Osteoblast (primary cell): ENCODE measurements at regions not wholly inside any gene's neighbourhood (a gene's known extent, or its start where the extent isn't known, plus 50 kb on each side); places are given as distances from the start of the nearest gene placed in this dataset.

Source experiments
- DNase-seq: peaks from one replicate; pipeline ENCODE4 v3.0.0; 2011; ENCODE audit warnings: low spot score, mixed read lengths; ENCODE audit not compliant: insufficient read length; ENCODE audit errors: missing footprints
- H2AFZ ChIP-seq: 2 replicates; pipeline ENCODE4 v1.6.0; 2011; ENCODE audit warnings: mild to moderate bottlenecking, low read length
- H3K27ac ChIP-seq: 2 replicates; pipeline ENCODE4 v1.5.1; 2011; ENCODE audit warnings: mild to moderate bottlenecking, low read depth, low read length, moderate library complexity
- H3K27me3 ChIP-seq: 2 replicates; pipeline ENCODE4 v1.6.0; 2012; ENCODE audit warnings: mild to moderate bottlenecking, control low read depth, inconsistent platforms, low read length, moderate library complexity; ENCODE audit not compliant: insufficient read depth
- H3K36me3 ChIP-seq: 2 replicates; pipeline ENCODE4 v1.5.1; 2011; ENCODE audit warnings: mild to moderate bottlenecking, low read length, control low read depth, moderate library complexity; ENCODE audit not compliant: insufficient read depth
- H3K4me1 ChIP-seq: 2 replicates; pipeline ENCODE4 v1.5.1; 2011; ENCODE audit warnings: mild to moderate bottlenecking, low read length, control low read depth, moderate library complexity; ENCODE audit not compliant: insufficient read depth
- H3K4me2 ChIP-seq: 2 replicates; pipeline ENCODE4 v1.6.0; 2011; ENCODE audit warnings: mild to moderate bottlenecking, low read length; ENCODE audit not compliant: insufficient read depth
- H3K4me3 ChIP-seq: fragments of 200-600 bp; sonication (generic); 3 replicates; pipeline ENCODE4 v1.5.1; 2012; ENCODE audit warnings: mild to moderate bottlenecking, low read length, inconsistent platforms; ENCODE audit not compliant: insufficient read depth
- H3K79me2 ChIP-seq: 2 replicates; pipeline ENCODE4 v1.6.0; 2012; ENCODE audit warnings: mild to moderate bottlenecking, low read length, control low read depth, inconsistent platforms; ENCODE audit not compliant: insufficient read depth
- H3K9me3 ChIP-seq: 2 replicates; pipeline ENCODE4 v1.5.1; 2011; ENCODE audit warnings: low read depth, low read length, control low read depth
- H4K20me1 ChIP-seq: 2 replicates; pipeline ENCODE4 v1.6.0; 2012; ENCODE audit warnings: mild to moderate bottlenecking, low read length, control low read depth; ENCODE audit not compliant: insufficient read depth
- CTCF ChIP-seq: IDR thresholded peaks from 2 replicates; pipeline ENCODE4 v1.5.1; 2011; ENCODE audit warnings: mild to moderate bottlenecking, low read depth, low read length, moderate library complexity; ENCODE audit errors: extremely low read depth

- TF ChIP-seq CTCF, result no peak
- H3K4me1 ChIP-seq, result no peaks in the 10 kb centered on the region
- H2AFZ ChIP-seq, result no peak overlapping the region
Observed at GRCh38 chr10:10365676-10366075, 652.0 kb upstream of the CELF2 start.

GRCh38 chr10:10366836-10367235, 650.8 kb upstream of the CELF2 start:
- Histone ChIP-seq H3K4me1 (no peaks in the 10 kb centered on the region), H3K36me3 (no peaks in the 10 kb centered on the region), H2AFZ (no peak overlapping the region), H3K27me3 (no peaks in the 10 kb centered on the region), H3K27ac (no peak overlapping the region), H3K4me2 (no peak overlapping the region), H4K20me1 (no peaks in the 10 kb centered on the region), H3K9me3 (no peaks in the 10 kb centered on the region), H3K4me3 (no peak overlapping the region), H3K79me2 (no peaks in the 10 kb centered on the region)
- TF ChIP-seq CTCF, result no peak
- DNase-seq, result no peak

More at GRCh38 chr10:10365676-10366075, 652.0 kb upstream of the CELF2 start:
- no peaks in the 10 kb centered on the region for H3K9me3 ChIP-seq
- H3K27ac ChIP-seq, result no peak overlapping the region
- no peaks in the 10 kb centered on the region for H3K36me3 ChIP-seq
- H3K4me3 ChIP-seq, result no peak overlapping the region
- H3K27me3 ChIP-seq, result no peaks in the 10 kb centered on the region
- no peaks in the 10 kb centered on the region for H4K20me1 ChIP-seq
- no peak for DNase-seq
- no peak overlapping the region for H3K4me2 ChIP-seq
- H3K79me2 ChIP-seq, result no peaks in the 10 kb centered on the region

- no peak for DNase-seq
- no peaks in the 10 kb centered on the region for H3K9me3 ChIP-seq
- H3K4me2 ChIP-seq, result no peak overlapping the region
- no peak overlapping the region for H3K4me3 ChIP-seq
- no peaks in the 10 kb centered on the region for H3K36me3 ChIP-seq
- H4K20me1 ChIP-seq, result no peaks in the 10 kb centered on the region
- no peaks in the 10 kb centered on the region for H3K79me2 ChIP-seq
- no peaks in the 10 kb centered on the region for H3K4me1 ChIP-seq
- no peaks in the 10 kb centered on the region for H3K27me3 ChIP-seq
- H3K27ac ChIP-seq, result no peak overlapping the region
- H2AFZ ChIP-seq, result no peak overlapping the region
- no peak for TF ChIP-seq CTCF
Observed at GRCh38 chr10:10367264-10367663, 650.4 kb upstream of the CELF2 start.

- Histone ChIP-seq H3K27me3 (no peaks in the 10 kb centered on the region), H2AFZ (no peak overlapping the region), H3K9me3 (no peaks in the 10 kb centered on the region), H3K4me2 (no peak overlapping the region), H3K4me1 (no peaks in the 10 kb centered on the region), H4K20me1 (no peaks in the 10 kb centered on the region), H3K27ac (no peak overlapping the region), H3K79me2 (no peaks in the 10 kb centered on the region), H3K36me3 (no peaks in the 10 kb centered on the region), H3K4me3 (no peak overlapping the region)
- no peak for TF ChIP-seq CTCF
- no peak for DNase-seq
Observed at GRCh38 chr10:10368951-10369576, 648.6 kb upstream of the CELF2 start.
